ENCODE measurements at regions not wholly inside any gene's neighbourhood (a gene's known extent, or its start where the extent isn't known, plus 50 kb on each side); places are given as distances from the start of the nearest gene placed in this dataset.

GRCh38 chr7:12741951-12742575 lies 54.6 kb downstream of the ARL4A start:
- Histone ChIP-seq H3K4me2 (ENCODE audit: low read length) (no peak overlapping the region), H3K79me2 (ENCODE audit: low read length) (no peaks in the 10 kb centered on the region), H3K36me3 (replicated peaks; ENCODE audit: low read depth, low read length) (no peaks in the 10 kb centered on the region), H3K4me3 (ENCODE audit: low read length) (no peak overlapping the region), H2AFZ (ENCODE audit: low read depth, low read length) (no peak overlapping the region), H3K27me3 (ENCODE audit: low read depth, low read length) (no peaks in the 10 kb centered on the region), H3K27ac (ENCODE audit: low read length) (no peak overlapping the region), H4K20me1 (ENCODE audit: insufficient read depth, low read length) (no peaks in the 10 kb centered on the region), H3K9ac (ENCODE audit: low read length) (no peak overlapping the region), H3K4me1 (ENCODE audit: low read length) (no peaks in the 10 kb centered on the region), H3K9me3 (ENCODE audit: insufficient read depth, low read length) (no peaks in the 10 kb centered on the region)
- no peak for TF ChIP-seq EZH2phosphoT487 (IDR thresholded peaks at IDR 0.05; ENCODE audit: low read depth)
- TF ChIP-seq, protein P1, sequence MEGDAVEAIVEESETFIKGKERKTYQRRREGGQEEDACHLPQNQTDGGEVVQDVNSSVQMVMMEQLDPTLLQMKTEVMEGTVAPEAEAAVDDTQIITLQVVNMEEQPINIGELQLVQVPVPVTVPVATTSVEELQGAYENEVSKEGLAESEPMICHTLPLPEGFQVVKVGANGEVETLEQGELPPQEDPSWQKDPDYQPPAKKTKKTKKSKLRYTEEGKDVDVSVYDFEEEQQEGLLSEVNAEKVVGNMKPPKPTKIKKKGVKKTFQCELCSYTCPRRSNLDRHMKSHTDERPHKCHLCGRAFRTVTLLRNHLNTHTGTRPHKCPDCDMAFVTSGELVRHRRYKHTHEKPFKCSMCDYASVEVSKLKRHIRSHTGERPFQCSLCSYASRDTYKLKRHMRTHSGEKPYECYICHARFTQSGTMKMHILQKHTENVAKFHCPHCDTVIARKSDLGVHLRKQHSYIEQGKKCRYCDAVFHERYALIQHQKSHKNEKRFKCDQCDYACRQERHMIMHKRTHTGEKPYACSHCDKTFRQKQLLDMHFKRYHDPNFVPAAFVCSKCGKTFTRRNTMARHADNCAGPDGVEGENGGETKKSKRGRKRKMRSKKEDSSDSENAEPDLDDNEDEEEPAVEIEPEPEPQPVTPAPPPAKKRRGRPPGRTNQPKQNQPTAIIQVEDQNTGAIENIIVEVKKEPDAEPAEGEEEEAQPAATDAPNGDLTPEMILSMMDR (IDR thresholded peaks at IDR 0.05; ENCODE audit: low read depth, low read length), result no peak

DNA sequence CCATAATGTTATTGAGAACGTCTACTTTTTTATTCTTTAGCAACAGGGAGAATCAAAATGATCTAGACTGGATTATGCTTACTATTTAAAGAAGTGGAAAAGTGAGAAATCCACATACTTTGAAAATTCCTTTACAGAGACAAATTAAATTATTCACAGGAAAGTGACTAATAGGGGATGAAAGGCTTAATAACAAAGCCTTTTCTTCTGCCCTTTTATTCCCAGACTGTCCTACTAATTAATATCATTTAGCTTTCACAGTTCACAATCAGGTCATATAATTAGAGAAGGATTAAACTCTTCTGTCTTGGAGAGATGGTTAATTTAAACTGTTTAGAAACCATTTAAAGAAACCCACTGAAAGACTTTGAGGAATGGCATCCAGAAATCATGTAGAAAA lies 58.8 kb downstream of the ARL4A start:
- no peaks in the 10 kb centered on the region for H4K20me1 ChIP-seq (ENCODE audit: insufficient read depth, low read length)
- no peaks in the 10 kb centered on the region for H3K79me2 ChIP-seq (ENCODE audit: low read length)
- H3K36me3 ChIP-seq (replicated peaks; ENCODE audit: low read depth, low read length), result no peaks in the 10 kb centered on the region
- H3K9ac ChIP-seq (ENCODE audit: low read length), result no peak overlapping the region
- H3K4me3 ChIP-seq (ENCODE audit: low read length), result no peak overlapping the region
- no peaks in the 10 kb centered on the region for H3K27me3 ChIP-seq (ENCODE audit: low read depth, low read length)
- H3K27ac ChIP-seq (ENCODE audit: low read length), result no peak overlapping the region
- no peak for TF ChIP-seq EZH2phosphoT487 (IDR thresholded peaks at IDR 0.05; ENCODE audit: low read depth)
- TF ChIP-seq, protein P1 (IDR thresholded peaks at IDR 0.05; ENCODE audit: low read depth, low read length), result no peak
- no peaks in the 10 kb centered on the region for H3K9me3 ChIP-seq (ENCODE audit: insufficient read depth, low read length)
- no peak overlapping the region for H2AFZ ChIP-seq (ENCODE audit: low read depth, low read length)
- no peak overlapping the region for H3K4me2 ChIP-seq (ENCODE audit: low read length)
- H3K4me1 ChIP-seq (ENCODE audit: low read length), result no peaks in the 10 kb centered on the region

GRCh38 chr7:12747687-12748306 lies 60.4 kb downstream of the ARL4A start:
- Histone ChIP-seq H3K27ac (ENCODE audit: low read length) (no peak overlapping the region), H3K9me3 (ENCODE audit: insufficient read depth, low read length) (no peaks in the 10 kb centered on the region), H3K4me2 (ENCODE audit: low read length) (no peak overlapping the region), H3K79me2 (ENCODE audit: low read length) (no peaks in the 10 kb centered on the region), H2AFZ (ENCODE audit: low read depth, low read length) (no peak overlapping the region), H3K4me1 (ENCODE audit: low read length) (no peaks in the 10 kb centered on the region), H3K36me3 (replicated peaks; ENCODE audit: low read depth, low read length) (no peaks in the 10 kb centered on the region), H3K9ac (ENCODE audit: low read length) (no peak overlapping the region), H4K20me1 (ENCODE audit: insufficient read depth, low read length) (no peaks in the 10 kb centered on the region), H3K27me3 (ENCODE audit: low read depth, low read length) (no peaks in the 10 kb centered on the region), H3K4me3 (ENCODE audit: low read length) (no peak overlapping the region)
- TF ChIP-seq, protein P1 (IDR thresholded peaks at IDR 0.05; ENCODE audit: low read depth, low read length), result no peak
- TF ChIP-seq EZH2phosphoT487 (IDR thresholded peaks at IDR 0.05; ENCODE audit: low read depth), result no peak

GRCh38 chr7:12749069-12749468 lies 61.6 kb downstream of the ARL4A start:
- no peaks in the 10 kb centered on the region for H3K27me3 ChIP-seq (ENCODE audit: low read depth, low read length)
- H2AFZ ChIP-seq (ENCODE audit: low read depth, low read length), result no peak overlapping the region
- no peak for TF ChIP-seq EZH2phosphoT487 (IDR thresholded peaks at IDR 0.05; ENCODE audit: low read depth)
- TF ChIP-seq, protein P1 (IDR thresholded peaks at IDR 0.05; ENCODE audit: low read depth, low read length), result no peak
- no peaks in the 10 kb centered on the region for H3K9me3 ChIP-seq (ENCODE audit: insufficient read depth, low read length)
- no peaks in the 10 kb centered on the region for H3K36me3 ChIP-seq (replicated peaks; ENCODE audit: low read depth, low read length)
- H3K4me3 ChIP-seq (ENCODE audit: low read length), result no peak overlapping the region
- H3K27ac ChIP-seq (ENCODE audit: low read length), result no peak overlapping the region
- H3K4me2 ChIP-seq (ENCODE audit: low read length), result no peak overlapping the region
- no peaks in the 10 kb centered on the region for H3K4me1 ChIP-seq (ENCODE audit: low read length)
- no peaks in the 10 kb centered on the region for H4K20me1 ChIP-seq (ENCODE audit: insufficient read depth, low read length)
- no peak overlapping the region for H3K9ac ChIP-seq (ENCODE audit: low read length)
- H3K79me2 ChIP-seq (ENCODE audit: low read length), result no peaks in the 10 kb centered on the region

Measured in OCI-LY3 (cell line).